HG03571 (cell line): ENCODE measurements at regions not wholly inside any gene's neighbourhood (a gene's known extent, or its start where the extent isn't known, plus 50 kb on each side); places are given as distances from the start of the nearest gene placed in this dataset.

Experiments
- ATAC-seq: cut with Tn5 transposase; IDR thresholded peaks from one replicate; pipeline ENCODE4 v1.9.1; 2021; ENCODE audit not compliant: unreplicated experiment

DNA sequence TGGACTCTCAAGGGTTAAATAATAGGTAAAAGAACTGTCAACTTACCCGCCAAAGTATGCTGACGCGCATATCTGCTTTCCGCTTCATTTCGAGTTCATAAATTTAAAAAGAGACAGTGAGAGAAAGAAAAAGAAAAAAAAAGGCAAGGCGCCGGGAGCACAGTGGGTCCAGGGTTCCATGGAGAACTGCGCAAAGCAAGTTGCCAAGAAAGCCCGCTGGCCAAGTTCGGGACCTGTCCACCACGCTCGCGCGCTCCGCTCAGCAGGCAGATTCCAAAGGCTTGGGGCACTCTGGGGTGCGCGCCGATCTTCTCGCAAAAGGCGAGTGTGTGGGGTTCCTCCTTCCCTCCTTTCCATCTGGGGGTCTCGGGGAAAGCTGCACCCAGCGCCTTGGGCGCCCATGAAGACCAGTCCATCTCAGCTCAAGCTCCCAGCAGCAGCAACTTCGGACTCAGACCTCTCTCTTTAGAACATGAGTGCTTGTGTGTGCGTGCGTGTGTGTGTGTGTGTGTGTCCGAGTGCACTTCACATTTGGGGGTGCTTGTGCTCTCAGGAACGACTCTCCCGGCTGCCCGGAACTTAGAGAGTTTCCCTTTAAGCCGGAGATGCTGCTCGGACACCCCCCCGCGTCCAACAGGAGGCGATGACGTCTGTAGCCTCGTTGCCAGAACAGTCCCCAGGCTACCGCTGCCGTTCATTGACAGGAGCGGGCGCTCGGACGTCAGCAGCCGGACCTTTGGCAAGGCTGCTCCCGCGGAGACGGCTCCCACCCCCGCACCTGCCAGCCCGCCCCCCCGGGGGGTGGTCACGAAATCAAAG, 180.0 kb downstream of the TBXT start:
- ATAC-seq, result no peak

DNA sequence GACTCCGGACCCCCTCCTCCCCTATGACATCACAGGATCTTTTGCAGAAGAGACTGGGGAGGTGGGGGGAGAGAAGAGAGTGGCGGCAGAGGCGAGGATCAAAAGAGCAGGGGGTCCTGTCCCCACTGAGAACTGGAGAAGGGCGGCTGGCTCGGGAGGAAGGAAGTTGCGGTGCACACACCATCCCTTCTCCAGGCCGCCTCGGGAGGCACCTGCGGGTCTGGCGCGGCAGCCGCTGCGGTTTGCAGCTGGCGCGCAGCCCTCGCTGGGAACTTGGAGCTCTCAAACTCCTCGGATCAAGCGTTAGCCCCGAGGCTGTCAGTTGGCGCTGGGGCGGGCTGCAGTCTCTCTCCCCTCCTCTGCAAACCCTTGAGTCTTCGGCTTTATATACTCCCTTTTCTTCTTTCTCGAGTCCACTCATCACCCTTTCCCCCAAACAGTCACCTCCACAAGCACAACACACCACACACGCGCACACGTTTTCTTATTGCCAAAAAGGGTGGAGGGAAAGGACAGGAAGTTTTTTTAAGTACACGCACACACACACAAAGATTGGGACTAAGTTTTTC, 180.7 kb downstream of the TBXT start:
- no peak for ATAC-seq

DNA sequence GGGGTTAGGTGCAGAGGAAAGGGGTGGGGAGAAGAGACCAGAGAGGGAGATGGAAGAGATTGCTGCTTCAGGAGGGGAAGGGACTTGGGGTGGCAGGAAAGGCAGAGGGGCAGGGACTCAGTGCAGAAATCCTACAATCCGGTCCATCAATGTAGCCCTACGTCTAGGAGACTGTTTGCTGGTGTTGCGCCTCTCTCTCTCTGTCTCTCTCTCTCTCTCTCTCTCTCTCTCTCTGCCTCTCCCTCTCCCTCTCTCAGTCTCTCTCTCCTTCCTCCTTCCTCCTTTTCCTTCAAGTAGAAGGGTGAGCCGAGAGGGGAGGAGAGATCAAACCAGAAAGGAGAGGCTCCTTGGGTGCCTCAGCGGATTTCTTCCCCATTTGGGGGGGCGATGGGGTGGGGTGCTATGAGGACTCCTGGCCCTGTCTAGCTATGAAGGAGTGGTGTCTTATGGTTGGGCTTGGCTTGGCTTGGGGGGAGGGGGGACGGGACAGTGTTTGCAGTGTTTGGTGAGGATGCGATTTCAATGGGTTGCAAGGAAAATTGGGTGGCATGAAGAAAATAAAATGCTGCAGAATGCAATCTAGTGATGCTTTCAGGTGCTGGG, 181.2 kb downstream of the TBXT start:
- no peak for ATAC-seq

DNA sequence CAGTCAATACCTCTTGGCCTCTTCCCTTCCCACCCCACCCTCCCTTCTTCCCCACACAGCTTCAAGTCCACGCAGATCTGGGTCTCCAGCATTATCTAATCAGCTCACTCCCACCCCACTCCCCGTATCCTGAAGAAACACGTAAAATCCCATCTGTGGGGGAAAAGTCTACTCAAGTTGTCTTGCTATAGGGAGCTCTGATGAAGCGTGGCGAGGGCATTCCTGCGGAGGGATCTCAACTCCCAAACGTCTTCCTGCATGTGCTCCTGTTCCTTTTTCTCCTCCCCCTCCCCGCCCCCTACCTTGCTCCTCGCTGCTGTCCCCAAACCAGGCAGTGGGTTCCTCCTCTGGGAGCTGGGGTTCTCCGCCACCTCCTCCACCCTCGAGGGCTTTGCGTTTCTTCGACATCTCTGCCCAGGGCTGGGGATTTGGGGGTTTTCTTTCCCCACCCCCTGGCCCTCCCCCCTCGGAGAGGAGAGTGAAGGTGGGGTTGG, 181.8 kb downstream of the TBXT start:
- no peak for ATAC-seq

DNA sequence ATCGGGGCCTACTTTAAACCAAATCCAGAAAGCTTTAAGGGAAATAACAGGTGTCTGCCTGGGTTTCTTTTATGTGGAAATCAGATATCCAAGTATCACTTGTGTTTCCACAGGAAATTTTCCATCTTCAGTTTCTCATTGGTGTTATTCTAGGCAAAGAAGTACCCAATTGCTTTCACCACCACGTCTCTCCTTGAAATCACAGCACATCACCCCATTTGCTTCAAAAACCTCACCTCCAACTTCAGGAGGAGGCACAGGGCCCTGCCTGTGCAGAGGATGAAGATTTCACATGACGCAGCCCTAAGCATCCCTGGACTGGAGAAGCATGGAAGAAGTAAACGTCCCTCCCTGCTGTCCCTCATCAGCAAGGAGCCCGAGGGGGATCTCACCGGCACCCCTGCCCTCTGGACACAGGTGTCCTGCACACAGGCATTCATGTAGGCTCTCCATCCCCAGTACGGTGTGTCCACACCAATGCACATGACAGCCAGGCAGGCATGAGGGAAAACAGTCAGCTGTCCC, 182.3 kb downstream of the TBXT start:
- no peak for ATAC-seq

DNA sequence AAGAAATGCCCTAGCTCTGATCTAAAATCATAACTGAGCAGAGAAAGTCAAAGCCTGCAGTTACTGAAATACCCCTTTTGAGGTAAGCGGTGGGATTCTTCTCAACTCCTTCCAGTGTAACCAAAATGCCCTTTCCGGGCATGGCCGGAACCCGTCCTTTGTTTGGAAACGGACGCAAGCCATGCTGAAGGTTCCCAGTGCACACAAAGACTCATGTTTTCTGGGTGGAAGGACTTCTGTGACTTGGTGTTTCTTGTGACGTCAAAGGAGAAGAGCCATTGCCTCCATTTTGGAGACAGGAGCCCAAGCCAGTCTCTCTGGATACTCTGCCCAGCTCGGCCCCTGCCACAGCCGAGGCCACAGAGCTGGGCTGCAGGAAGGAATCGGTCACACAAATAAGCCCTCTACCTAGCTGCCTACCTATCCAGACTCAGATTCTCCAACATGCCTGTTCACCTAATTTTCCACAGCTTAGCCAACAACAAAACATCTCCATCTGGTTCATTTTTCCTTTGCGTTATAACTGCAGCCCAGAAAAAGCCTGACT, 182.8 kb downstream of the TBXT start:
- ATAC-seq, result no peak

GRCh38 chr6:165983112-165984072, 184.3 kb downstream of the TBXT start:
- ATAC-seq, result no peak

DNA sequence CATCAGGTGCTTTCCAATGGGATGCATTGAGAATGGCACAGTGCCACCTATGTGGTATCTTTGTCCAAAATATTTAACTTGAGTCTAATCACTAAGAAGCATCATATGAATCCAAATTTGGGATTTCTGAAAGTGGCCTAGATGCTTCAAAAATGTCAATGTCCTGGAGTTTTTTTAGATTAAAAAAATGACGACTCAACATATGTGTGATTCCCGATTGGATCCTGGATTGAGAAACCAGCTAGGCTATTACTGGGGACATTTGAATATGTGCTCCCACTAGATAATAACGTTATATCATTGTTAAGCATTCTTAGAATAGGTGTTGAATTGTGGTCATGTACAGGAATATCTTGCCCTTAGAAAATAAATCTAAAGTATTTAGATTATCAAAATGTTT, 189.2 kb downstream of the TBXT start:
- ATAC-seq, result no peak

DNA sequence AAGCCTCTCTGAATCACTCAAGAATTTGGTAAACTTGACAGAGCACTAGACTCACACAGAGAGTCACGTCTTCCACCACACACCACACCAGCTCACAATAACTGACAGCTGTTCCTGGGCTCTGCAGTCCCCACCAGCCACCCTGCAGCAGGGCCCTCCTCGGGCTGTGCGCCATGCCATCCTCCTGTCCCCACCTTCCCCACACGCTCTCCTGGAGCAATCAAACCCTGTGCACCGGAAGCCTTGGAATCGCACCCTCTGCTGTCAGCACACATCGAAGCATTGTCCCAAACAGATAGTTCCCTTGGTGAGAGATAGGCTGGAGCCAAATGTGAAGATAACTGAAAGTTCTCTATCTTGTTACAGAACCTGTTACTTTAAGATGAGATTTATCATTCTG, 191.0 kb downstream of the TBXT start:
- ATAC-seq, result no peak

DNA sequence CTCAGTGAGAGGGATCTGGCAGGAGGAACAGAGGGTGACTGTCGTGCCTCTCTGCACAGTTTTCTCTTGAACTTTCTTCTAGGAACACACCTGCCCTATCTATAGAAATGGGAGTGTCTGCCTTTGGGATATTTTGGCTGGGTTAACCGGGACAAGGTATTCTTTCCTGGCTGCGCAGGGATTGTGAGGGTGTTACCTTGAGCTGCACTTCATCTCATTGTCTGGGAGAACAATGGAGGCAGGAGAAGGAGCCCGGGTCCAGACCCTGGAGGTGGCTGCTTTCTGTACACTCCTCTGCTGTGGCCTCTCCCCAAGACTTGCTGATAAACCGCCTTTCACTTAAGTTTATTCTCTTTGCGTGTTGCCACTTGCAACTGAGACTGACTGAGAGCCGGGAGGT, 192.8 kb downstream of the TBXT start:
- no peak for ATAC-seq

- ATAC-seq, result no peak
Observed at GRCh38 chr6:165973473-165973872, 194.2 kb downstream of the TBXT start.

GRCh38 chr6:165972139-165972802, 195.4 kb downstream of the TBXT start:
- ATAC-seq, result no peak

GRCh38 chr6:165971202-165971601, 196.4 kb downstream of the TBXT start:
- no peak for ATAC-seq

DNA sequence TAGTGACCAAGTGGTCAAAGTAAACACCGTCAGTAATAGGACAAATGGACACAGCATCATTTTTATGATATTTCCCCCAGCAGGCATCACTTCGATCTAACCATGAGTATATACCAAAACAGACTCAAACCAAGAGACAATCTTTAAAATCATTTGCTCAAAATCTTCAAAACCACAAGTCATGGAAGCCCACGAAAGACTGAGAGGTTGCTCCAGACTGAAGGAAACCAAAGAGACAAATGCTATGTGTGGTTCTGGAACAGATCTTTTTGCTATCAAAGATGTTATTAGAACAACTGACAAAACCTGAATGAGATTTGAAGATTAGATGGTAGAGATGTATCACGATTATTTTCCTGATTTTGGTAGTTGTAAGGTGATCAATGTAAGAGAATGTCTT, 197.7 kb downstream of the TBXT start:
- ATAC-seq, result no peak

GRCh38 chr6:165969184-165969583, 198.5 kb downstream of the TBXT start:
- no peak for ATAC-seq

- ATAC-seq, result no peak
Observed at GRCh38 chr6:165968408-165968807, 199.2 kb downstream of the TBXT start.

DNA sequence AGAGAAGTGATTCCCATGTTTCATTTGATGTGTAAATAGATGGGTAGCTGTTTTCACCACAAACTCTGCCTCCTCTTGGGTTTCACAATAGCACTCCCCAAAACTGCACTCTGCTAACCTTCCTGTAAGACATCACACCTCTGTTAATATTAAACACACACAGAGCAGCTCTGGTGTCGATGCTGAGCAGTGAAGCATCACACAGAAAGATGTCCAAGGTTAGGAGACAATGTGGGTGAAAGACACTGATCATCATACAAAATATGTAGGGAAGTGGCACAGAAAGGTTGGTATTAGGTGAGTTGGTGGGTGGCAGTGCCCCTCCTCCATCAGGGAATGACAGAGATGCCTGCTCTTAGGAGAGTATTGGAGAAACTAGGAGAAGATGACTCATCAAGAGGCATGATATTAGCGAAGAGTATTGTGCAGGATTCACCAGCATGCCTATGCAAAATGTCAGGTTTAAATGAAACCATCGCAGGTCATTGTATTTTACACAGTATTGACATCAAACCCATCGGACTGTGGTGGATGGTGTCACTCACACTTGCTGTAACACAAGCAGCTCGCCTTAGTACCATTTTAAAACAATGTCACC, 199.7 kb downstream of the TBXT start:
- no peak for ATAC-seq

GRCh38 chr6:165963750-165964149, 203.9 kb downstream of the TBXT start:
- ATAC-seq, result no peak

GRCh38 chr6:165962366-165962765, 205.3 kb downstream of the TBXT start:
- no peak for ATAC-seq

DNA sequence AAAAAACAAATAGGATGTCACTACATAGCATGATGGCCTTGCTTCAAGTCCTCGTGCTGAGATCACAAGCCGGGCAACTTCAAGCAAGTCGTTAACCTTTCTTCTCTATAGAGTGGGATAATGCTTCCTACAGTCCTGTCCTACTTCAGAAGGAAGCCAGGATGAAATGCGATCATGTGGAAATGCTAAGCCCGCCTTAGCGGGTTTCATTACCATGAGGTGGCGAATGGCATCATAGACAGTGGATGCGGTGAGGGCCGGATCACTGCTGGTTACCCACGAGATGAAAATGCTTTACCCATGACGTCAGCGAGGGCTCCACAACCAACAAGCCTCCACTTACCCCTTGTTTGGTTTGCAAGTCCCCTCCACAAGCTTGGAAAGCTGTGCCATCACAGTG, 206.4 kb downstream of the TBXT start:
- ATAC-seq, result no peak
